Endothelial cell of umbilical vein (primary cell): ENCODE measurements at regions not wholly inside any gene's neighbourhood (a gene's known extent, or its start where the extent isn't known, plus 50 kb on each side); places are given as distances from the start of the nearest gene placed in this dataset.

ENCODE experiments used
- BruUV-seq: library from RNA; stranded (reverse); fragments of 400-500 nt; replicated peaks from 2 replicates; lab custom pipeline; 2021; lab: Mats Ljungman, UMichigan
- CTCF ChIA-PET: fragments of 300-600, 350-600 bp; sonication (Branson Sonifier 250); formaldehyde crosslinking; loops from one replicate; lab custom pipeline; 2021; ENCODE audit warnings: antibody characterized with exemption, inconsistent platforms; lab: Charles Lee
- POLR2A ChIA-PET: fragments of 300-600, 350-600 bp; sonication (Branson Sonifier 250); formaldehyde crosslinking; loops from one replicate; lab custom pipeline; 2021; ENCODE audit warnings: antibody characterized with exemption, inconsistent platforms; lab: Charles Lee
- DNase-seq: peaks from one replicate; pipeline ENCODE4 v3.0.0-alpha.2; 2011; ENCODE audit warnings: low read depth, low spot score
- FAIRE-seq: peaks from 2 replicates; lab custom pipeline; 2011; peaks lifted over from hg19 to GRCh38; lab: Jason Lieb, UNC
- H2AFZ ChIP-seq: 2 replicates; pipeline ENCODE4 v1.6.0; 2012; ENCODE audit warnings: low read depth, low read length, control low read depth, inconsistent platforms
- H3K27ac ChIP-seq: 2 replicates; pipeline ENCODE4 v1.5.1; 2011; ENCODE audit warnings: low read depth, mild to moderate bottlenecking, control low read depth, low read length, moderate library complexity; ENCODE audit not compliant: insufficient read depth
- H3K27me3 ChIP-seq, 2 experiments: 2 replicates each; pipeline versions ENCODE4 v1.6.0 to v1.6.1; 2011; ENCODE audit warnings: low read length in 2 of 2, mixed read lengths in 1 of 2; ENCODE audit not compliant: control insufficient read depth in 2 of 2, insufficient read depth in 2 of 2
- H3K36me3 ChIP-seq, 2 experiments: 2 replicates in 1 of 2; 3 replicates in 1 of 2; pipeline ENCODE4 v1.5.1; 2011; ENCODE audit warnings: low read length in 2 of 2, mild to moderate bottlenecking in 1 of 2, moderate library complexity in 1 of 2; ENCODE audit not compliant: control insufficient read depth in 2 of 2, insufficient read depth in 2 of 2; ENCODE audit errors: extremely low read depth in 1 of 2
- H3K4me1 ChIP-seq: 3 replicates; pipeline ENCODE4 v1.5.1; 2011; ENCODE audit warnings: mild to moderate bottlenecking, low read length; ENCODE audit not compliant: control insufficient read depth, insufficient read depth; ENCODE audit errors: extremely low read depth
- H3K4me2 ChIP-seq: 2 replicates; pipeline ENCODE4 v1.6.1; 2011; ENCODE audit warnings: low read length, control low read depth, mixed read lengths; ENCODE audit not compliant: insufficient read depth
- H3K4me3 ChIP-seq, 3 experiments: fragments of 200-600 bp in 1 of 3; sonication (generic), shearing (Covaris generic) in 1 of 3; replicated peaks in 1 of 3; 2 replicates each; pipeline ENCODE4 v1.5.1; 2011 to 2016; ENCODE audit warnings: control low read depth in 3 of 3, low read length in 3 of 3, mild to moderate bottlenecking in 2 of 3, inconsistent platforms in 1 of 3, low read depth in 1 of 3, moderate library complexity in 1 of 3; ENCODE audit not compliant: insufficient read depth in 1 of 3
- H3K79me2 ChIP-seq: 2 replicates; pipeline ENCODE4 v1.6.0; 2012; ENCODE audit warnings: low read length, inconsistent platforms; ENCODE audit not compliant: control insufficient read depth, insufficient read depth
- H3K9ac ChIP-seq: replicated peaks from 2 replicates; pipeline ENCODE3; 2011; ENCODE audit warnings: low read length, control low read depth; ENCODE audit not compliant: insufficient read depth; ENCODE audit errors: extremely low read depth
- H3K9me1 ChIP-seq: replicated peaks from 3 replicates; pipeline ENCODE4 v1.6.0; 2011; ENCODE audit warnings: mild to moderate bottlenecking, low read length; ENCODE audit not compliant: control insufficient read depth, insufficient read depth; ENCODE audit errors: extremely low read depth
- H3K9me3 ChIP-seq: replicated peaks from 2 replicates; pipeline ENCODE4 v1.5.1; 2012; ENCODE audit warnings: low read length, inconsistent platforms; ENCODE audit not compliant: control insufficient read depth, insufficient read depth
- H4K20me1 ChIP-seq: replicated peaks from 2 replicates; pipeline ENCODE3; 2011; ENCODE audit warnings: mild to moderate bottlenecking, low read length; ENCODE audit not compliant: control insufficient read depth, insufficient read depth; ENCODE audit errors: extremely low read depth
- EZH2 ChIP-seq: IDR thresholded peaks from 2 replicates; pipeline ENCODE4 v1.6.1; 2012; ENCODE audit warnings: borderline replicate concordance, low read depth, mild to moderate bottlenecking, moderate library complexity, low read length, inconsistent platforms; ENCODE audit not compliant: severe bottlenecking
- FOS ChIP-seq: IDR thresholded peaks from 2 replicates; pipeline ENCODE4 v1.6.1; 2011; ENCODE audit warnings: mild to moderate bottlenecking, low read length, moderate library complexity, borderline replicate concordance; ENCODE audit not compliant: insufficient read depth
- GATA2 ChIP-seq: IDR thresholded peaks from 2 replicates; pipeline ENCODE4 v1.7.0; 2011; ENCODE audit warnings: low read depth, mild to moderate bottlenecking, moderate library complexity, mixed read lengths, low read length; ENCODE audit not compliant: insufficient read length, insufficient read depth
- JUN ChIP-seq: IDR thresholded peaks from 2 replicates; pipeline ENCODE4 v1.6.1; 2011; ENCODE audit warnings: borderline replicate concordance, low read depth; ENCODE audit not compliant: insufficient read length, insufficient read depth
- MYC ChIP-seq: IDR thresholded peaks from one replicate; pipeline ENCODE4 v1.6.1; 2011; ENCODE audit warnings: mild to moderate bottlenecking, low read depth, low read length
- POLR2A ChIP-seq: IDR thresholded peaks from 2 replicates; pipeline ENCODE4 v1.6.1; 2012; ENCODE audit warnings: low read depth, mild to moderate bottlenecking, control low read depth, low read length
- POLR2AphosphoS5 ChIP-seq: IDR thresholded peaks from 2 replicates; pipeline ENCODE4 v1.6.1; 2012; ENCODE audit warnings: low read depth, mild to moderate bottlenecking, control low read depth, low read length, moderate library complexity; ENCODE audit not compliant: insufficient read depth
- dilution Hi-C: fragments of 300-500 bp; cut with MboI; formaldehyde crosslinking; loops from one replicate; pipeline ENCODE4 v1.15.0; 2019; ENCODE audit warnings: low sequenced_read_pairs; ENCODE audit not compliant: extremely low pct_ligation_motif_present
- intact Hi-C: fragments of 100-400 bp; cut with micrococcal nuclease; formaldehyde crosslinking; loops from one replicate; pipeline ENCODE4 v1.10.0; 2022
- TF ChIP-seq, protein P1 (sequence below): IDR thresholded peaks from 2 replicates; pipeline ENCODE4 v1.6.1; 2011; ENCODE audit not compliant: insufficient read depth, insufficient read length
- TF ChIP-seq, protein P2 (sequence below), 2 donors: IDR thresholded peaks; 1 replicate in 1 of 2; 2 replicates in 1 of 2; pipeline ENCODE4 v1.5.1; 2011; ENCODE audit warnings: low read length in 2 of 2, mild to moderate bottlenecking in 2 of 2, moderate library complexity in 2 of 2, control low read depth in 1 of 2, inconsistent platforms in 1 of 2, low read depth in 1 of 2; ENCODE audit not compliant: insufficient read depth in 1 of 2; ENCODE audit errors: extremely low read depth in 1 of 2

DNA sequence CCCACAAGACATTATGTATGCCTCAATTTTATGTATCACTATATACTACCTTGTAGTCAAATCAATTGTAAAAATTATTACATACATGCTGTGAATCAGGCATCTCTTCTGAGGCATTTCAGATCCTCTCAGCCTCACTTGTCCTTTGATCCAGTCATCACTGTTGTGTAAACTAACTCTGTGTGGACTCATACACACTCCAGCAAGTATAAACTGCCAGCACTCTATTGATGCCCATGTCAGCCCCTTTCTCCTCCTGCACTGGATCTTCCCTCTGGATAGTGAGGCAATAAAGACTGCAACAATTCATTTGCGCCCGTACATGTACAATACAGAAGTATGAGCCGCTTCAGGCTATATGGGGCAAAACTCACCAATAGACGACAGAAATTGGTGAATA lies 364.7 kb upstream of the TGFBR2 start:
- DNase-seq (no peak), FAIRE-seq (no peak)
- no peaks in the 10 kb centered on the region for H3K27me3 ChIP-seq
- H3K4me3 ChIP-seq, result no peak overlapping the region
- H4K20me1 ChIP-seq, result no peaks in the 10 kb centered on the region
- no peaks in the 10 kb centered on the region for H3K79me2 ChIP-seq
- no peak overlapping the region for H3K27ac ChIP-seq
- POLR2A ChIA-PET, result no interaction called here
- H3K4me2 ChIP-seq, result no peak overlapping the region
- no TSS peak for BruUV-seq
- H3K36me3 ChIP-seq, result no peaks in the 10 kb centered on the region
- no peaks in the 10 kb centered on the region for H3K9me3 ChIP-seq
- no peaks in the 10 kb centered on the region for H3K4me1 ChIP-seq
- H3K9me1 ChIP-seq, result no peaks in the 10 kb centered on the region
- TF ChIP-seq MYC (no peak), POLR2AphosphoS5 (no peak), GATA2 (no peak), EZH2 (no peak), JUN (no peak), POLR2A (no peak)
- TF ChIP-seq, protein P1, sequence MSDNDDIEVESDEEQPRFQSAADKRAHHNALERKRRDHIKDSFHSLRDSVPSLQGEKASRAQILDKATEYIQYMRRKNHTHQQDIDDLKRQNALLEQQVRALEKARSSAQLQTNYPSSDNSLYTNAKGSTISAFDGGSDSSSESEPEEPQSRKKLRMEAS, result no peak
- intact Hi-C loops, result no loop called here
- CTCF ChIA-PET, result no interaction called here
- H3K9ac ChIP-seq, result no peak overlapping the region
- H2AFZ ChIP-seq, result no peak overlapping the region
- dilution Hi-C loops, result no loop called here

DNA sequence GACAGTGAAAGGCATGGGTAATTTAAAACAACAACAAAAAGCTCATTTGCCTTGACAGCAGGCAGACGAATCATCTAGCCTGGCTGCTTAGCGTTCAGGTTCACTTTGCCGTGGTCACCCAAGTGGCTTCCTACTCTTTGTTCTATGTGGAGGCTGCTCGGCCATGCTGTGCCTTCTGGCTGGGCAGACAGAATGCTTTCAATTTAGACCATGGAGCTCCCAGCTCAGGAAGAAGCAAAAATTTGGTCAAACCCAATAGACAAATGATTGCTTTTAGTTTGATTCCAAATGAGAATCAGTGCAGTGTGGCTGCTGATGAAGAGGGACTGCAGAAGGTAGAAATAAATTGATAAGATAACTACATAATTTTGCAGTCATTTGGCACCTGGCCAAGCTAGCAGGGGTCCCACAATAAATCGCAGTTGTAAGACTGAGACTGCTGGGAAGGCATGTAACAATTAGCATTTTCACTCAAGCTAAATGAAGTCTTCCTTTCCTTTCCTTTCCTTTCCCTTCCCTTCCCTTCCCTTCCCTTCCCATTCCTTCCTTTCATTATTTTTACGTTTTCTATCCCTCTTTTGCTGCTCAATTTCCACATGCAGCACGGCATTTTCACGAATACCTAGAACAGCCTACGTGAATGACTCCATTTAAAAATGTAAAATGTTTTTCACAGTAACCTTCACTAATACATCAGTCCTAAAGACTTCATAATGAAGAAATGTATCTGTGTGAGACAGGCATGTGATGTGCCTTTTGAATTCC lies 360.4 kb upstream of the TGFBR2 start:
- FAIRE-seq (no peak), DNase-seq (peak; percentile 17)
- intact Hi-C loops (loop anchor here (5.0 kb wide), 1 partner anchor 36 kb away; no protein-coding TSS in a partner anchor), dilution Hi-C loops (no loop called here)
- Histone ChIP-seq H3K9me3 (no peaks in the 10 kb centered on the region), H4K20me1 (no peaks in the 10 kb centered on the region), H3K4me3 (no peak overlapping the region), H3K36me3 (no peaks in the 10 kb centered on the region), H2AFZ (peak overlapping the region; percentile 25), H3K4me2 (no peak overlapping the region), H3K9me1 (no peaks in the 10 kb centered on the region), H3K4me1 (no peaks in the 10 kb centered on the region), H3K27ac (no peak overlapping the region), H3K9ac (no peak overlapping the region), H3K27me3 (no peaks in the 10 kb centered on the region), H3K79me2 (no peaks in the 10 kb centered on the region)
- BruUV-seq, result no TSS peak
- ChIA-PET POLR2A (no interaction called here), CTCF (interaction anchor here (1.2 kb wide), 1 partner anchor 12 kb away, joined by 3 read pairs; no protein-coding TSS in a partner anchor)
- TF ChIP-seq FOS (no peak), JUN (no peak), EZH2 (no peak), POLR2A (no peak), POLR2AphosphoS5 (no peak), GATA2 (no peak), MYC (no peak)
- TF ChIP-seq, protein P1, result no peak
- TF ChIP-seq, protein P2, sequence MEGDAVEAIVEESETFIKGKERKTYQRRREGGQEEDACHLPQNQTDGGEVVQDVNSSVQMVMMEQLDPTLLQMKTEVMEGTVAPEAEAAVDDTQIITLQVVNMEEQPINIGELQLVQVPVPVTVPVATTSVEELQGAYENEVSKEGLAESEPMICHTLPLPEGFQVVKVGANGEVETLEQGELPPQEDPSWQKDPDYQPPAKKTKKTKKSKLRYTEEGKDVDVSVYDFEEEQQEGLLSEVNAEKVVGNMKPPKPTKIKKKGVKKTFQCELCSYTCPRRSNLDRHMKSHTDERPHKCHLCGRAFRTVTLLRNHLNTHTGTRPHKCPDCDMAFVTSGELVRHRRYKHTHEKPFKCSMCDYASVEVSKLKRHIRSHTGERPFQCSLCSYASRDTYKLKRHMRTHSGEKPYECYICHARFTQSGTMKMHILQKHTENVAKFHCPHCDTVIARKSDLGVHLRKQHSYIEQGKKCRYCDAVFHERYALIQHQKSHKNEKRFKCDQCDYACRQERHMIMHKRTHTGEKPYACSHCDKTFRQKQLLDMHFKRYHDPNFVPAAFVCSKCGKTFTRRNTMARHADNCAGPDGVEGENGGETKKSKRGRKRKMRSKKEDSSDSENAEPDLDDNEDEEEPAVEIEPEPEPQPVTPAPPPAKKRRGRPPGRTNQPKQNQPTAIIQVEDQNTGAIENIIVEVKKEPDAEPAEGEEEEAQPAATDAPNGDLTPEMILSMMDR (IDR thresholded peaks at IDR 0.05; ENCODE audit: extremely low read depth in 1 of 2, insufficient read depth in 1 of 2, low read depth in 1 of 2, low read length in 2 of 2), result no peak
